ENCODE measurements at regions not wholly inside any gene's neighbourhood (a gene's known extent, or its start where the extent isn't known, plus 50 kb on each side); places are given as distances from the start of the nearest gene placed in this dataset.

DNA sequence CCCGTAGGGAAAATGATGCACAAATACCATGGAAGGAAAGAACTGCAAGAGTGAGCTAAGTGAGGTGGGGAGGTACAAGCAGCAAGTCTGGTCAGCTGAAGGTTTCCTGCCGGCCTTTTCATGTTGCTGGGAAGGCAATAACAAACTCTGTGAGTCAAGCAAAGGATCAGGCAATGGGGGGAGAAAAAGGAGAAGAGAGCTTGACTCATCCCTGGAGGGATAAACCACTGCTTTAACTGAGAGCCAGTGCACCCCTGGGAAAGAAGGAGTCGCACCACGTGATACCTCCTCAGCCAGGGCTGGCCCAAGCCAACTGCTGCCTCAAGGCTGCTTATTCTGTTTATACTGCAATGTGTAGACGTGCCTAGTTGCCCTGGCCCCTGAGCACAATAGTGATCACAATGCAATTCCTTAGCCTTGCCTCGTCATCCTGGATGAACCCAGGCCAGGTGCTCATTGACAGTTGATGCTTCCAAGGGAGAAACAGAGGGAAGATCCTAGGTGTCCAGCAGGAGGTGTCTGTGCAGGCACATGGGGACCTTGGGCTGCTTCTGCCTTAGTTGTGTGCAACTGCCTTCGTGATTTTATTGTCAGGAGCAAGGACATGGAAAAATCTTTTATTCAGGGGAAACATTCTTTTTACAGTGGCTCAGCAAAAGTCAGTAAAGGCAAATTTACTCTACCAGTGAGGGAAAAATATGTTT is 203.0 kb upstream of the TUT7 start:
- no peak for DNase-seq

DNA sequence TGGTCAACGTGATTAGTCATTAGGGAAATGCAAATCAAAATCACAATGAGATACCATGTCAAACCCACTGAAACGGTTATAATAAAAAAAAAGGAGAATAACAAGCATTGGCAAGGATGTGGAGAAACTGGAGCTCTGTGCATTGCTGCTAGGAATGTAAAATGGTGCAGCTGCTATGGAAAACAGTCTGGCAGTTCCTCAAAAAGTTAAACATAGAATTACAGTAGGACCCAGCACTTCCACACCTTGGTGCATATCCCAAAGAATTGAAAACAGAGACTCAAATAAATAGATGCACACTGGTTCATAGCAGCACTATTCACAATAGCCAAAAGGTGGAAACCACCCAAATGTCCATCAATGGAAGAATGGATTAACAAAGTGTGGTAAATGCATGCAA is 201.5 kb upstream of the TUT7 start:
- DNase-seq, result no peak

DNA sequence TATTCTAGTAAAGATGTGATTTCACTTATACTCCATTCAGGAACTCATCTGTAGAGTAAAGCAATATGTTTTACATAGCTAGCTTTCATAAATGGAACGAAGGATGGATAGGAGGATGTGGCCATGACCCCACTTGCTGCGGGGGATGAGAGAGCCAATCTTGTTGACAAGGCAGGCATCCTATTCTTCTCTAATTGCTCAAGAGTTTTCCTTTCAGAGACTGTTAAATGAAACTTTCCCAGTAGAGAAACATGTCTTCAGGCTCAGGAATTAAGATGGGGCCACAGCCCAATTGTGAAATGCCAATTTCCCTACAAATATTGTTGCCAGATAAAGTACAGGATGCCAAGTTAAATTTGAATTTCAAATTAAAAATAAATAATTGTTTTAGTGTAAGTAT is 196.2 kb upstream of the TUT7 start:
- no peak for DNase-seq

DNA sequence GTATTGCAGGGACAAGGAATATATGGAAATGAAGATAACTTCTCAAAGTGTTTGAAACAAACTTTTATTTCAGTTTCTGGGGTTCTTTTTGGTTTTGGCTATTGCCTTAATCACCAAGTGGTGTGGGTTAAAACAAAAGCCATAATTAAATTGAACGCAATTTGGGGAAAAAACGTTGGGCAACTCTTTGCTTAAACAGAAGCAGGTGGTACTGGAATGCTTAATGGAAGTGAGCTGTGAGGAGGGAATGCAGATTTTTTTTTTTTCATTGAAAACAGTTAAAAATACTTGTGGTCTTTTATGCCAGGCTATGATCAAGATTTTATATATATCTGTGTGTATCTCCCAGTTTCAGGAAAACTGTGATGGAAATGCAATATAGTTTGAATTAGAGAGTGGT is 195.7 kb upstream of the TUT7 start:
- DNase-seq, result no peak

DNA sequence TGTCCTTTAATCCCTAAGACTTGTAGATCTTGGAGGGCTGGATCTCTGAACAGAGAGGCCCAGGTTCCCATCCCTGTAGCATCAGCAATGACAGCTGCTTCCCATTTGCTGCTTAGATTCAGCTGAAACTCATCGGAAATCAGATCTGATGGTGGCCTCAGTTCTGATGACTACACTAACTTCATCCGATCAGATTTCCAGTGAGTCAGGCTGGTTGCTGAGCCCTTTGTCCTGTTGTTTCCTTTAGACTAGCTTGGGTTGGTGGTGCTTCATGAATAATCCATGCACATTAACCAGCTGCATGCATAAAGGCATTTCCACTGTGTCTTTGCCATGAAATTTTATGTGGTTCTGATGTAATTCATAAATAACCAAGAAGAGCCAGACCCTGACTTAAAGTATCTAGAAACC is 195.2 kb upstream of the TUT7 start:
- DNase-seq, result no peak

DNA sequence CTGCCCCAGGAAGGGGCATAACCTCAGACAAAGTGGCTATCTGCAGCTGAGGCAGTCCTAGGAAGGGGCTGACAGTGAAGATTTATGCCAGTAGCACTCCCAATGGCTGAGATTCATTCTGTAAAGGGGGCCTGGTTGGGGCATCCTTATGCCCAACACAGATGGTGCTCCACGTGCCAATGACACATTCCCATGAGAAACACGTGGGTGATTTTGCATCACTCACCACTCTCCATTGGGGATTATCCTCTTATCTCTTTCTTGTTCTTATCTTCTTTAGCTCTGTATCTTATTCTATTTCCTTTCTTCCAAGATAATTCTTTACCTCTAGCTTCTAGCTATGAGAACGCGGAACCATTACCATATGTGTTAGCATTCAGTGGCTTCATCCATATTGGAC is 194.0 kb upstream of the TUT7 start:
- DNase-seq, result no peak

DNA sequence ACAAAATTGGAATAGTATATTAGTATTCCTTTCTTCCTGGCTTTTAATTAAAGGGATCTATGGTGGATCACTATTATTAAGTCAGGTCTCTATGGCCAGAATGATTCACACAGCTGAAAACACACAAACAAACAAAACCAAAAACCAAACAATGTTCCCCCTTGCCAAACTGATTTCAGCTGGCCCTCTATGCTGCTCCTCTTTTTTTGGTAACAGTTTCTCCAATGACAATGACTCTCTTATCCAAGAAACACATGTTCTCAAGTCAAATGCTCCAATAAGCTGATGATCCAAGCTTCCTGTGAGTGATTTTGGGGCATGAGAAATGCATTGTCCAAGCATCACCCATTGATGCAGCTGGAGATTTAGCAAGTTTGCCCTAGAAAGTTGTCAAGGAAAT is 193.4 kb upstream of the TUT7 start:
- no peak for DNase-seq

DNA sequence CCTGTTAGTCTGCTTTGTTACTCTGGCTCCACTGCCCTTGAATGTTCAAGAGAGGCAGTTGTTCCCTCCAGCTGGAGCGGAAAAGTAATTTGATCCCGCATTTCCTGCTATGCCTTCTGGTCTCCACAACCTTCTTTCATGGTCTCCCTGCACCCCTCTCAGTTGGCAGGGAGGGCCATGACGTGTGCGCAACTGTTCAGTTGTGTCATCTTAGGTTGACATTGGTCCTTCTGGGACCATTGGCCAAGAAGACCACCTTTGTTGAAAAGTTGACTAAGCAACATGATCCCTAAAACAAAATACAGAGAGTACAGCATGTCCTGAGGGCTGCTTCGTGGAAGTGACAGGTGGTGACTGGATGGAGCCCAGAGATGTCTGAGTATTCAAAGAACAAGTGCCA is 192.5 kb upstream of the TUT7 start:
- DNase-seq, result no peak

DNA sequence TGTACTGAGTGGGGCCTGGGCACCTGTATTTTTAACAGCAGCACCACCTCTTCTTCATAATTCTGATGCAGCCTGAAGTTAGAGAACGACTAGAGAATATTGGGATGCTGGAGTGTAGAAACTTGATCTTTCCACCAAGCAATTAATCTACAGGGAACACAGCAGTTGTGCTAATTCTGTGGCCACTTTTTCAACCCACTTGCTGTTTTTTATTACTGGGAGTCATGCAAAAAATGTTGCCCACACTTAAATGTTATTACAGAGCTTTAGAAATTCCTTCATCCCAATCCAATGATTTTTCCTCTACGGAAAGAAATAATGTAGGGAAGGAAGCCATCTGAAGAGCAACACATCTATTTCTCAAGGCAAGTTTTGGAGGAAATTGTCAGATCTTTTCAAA is 190.9 kb upstream of the TUT7 start:
- no peak for DNase-seq

DNA sequence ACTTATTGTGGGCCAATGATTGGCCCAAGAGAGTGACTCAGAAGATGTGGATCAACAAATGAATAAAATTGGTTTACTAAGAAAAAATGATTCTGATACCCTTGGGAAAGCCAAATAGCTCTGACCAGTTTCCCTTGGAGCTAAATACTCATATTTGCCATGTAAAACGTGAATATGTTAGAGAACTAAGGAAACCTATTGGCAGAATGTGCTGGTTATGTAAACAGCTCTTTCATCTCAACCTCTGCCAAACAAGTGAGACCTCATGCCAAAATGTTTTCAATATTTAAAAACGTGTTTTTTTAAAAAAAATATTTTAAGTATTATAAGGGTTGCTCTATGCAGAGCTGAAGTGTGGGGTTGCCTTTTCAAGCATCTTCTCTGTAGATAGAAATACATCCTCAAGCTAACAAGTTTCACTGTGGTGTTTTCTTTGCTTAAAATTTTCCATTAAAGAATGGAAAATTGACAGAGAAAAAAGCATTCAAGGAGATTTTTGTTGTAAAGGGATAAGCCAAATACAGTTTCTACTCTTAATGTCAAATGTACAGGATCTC is 186.9 kb upstream of the TUT7 start:
- DNase-seq, result no peak

DNA sequence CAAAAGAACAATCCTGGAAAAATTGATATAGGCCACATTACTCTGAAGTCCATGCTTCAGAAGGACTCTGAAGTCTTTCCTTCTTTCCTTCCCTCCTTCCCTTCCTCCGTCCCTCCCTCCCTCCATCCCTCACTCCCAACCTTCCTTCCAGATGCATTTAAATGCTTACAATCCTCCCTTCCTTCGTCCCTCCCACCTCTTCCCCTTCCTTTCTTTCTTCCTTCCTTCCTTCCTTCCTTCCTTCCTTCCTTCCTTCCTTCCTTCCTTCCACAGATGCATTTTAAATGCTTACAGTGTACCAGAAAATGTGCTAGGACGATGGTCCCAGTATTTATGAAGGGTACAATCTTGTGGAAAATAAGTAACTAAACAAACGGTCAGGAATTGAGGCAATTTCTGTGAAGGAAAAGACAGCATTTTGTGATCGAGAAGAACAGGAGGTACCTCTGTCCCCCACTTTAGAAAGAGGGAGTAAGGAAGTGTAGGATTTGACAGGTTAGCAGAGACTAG is 181.3 kb upstream of the TUT7 start:
- DNase-seq, result no peak

DNA sequence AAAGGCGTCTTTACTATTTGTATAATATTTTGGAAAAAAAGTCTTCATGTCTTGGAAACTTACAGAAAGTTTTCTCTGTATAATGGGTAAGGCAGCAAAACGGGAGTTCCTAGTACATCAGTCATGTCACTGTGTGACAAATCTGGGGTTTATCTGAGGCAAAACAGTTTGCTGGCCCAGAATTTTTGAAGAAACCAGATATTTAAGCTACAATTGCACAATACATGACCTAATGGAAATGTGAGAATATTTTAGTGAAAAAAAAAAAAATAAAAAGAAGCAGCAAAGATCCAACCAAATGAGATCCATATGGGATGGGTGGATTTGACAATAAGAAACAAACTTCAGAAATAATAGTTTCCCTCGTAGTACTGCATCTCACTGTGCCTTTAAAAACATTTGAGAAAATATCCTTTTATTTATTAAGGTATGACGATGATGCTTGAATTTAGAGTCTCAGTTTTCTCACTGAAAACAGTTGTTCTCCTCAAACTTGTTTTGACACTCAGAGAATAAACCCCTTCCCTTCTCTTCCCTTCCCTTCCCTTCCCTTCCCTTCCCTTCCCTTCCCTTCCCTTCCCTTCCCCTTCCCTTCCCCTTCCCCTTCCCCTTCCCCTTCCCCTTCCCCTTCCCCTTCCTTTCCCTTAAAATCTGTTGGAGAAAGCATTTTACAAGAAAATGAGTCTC is 180.5 kb upstream of the TUT7 start:
- no peak for DNase-seq

DNA sequence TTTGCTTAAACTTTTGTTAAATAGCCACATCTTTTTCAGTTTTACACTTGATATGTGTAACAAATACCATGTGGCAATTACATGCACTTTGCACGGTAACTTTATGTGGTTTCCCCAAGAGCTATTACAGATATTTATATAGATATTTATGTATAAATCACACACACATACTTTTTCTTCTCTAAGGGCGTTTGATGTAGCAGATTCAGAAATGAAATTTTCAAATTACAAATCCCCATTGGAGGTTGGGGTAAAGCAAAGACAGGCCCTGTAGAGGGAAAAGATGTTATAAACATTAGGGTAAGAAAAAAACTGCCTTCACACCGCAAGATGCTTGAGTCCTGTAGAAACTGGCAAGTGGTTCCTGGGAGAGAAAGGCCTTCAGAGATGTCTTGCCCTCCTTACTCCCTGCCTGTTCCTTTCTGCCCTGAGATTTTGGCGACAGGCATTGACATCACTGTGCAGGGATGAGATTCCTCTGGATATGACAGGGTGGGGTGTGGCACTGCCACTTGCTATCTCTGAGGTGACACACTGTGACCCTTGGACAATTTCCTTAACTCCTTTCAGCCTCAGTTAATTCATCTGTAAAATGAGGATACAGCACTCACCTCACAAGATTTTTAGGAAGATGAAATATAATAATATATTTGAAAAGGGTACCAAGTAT is 177.9 kb upstream of the TUT7 start:
- no peak for DNase-seq

DNA sequence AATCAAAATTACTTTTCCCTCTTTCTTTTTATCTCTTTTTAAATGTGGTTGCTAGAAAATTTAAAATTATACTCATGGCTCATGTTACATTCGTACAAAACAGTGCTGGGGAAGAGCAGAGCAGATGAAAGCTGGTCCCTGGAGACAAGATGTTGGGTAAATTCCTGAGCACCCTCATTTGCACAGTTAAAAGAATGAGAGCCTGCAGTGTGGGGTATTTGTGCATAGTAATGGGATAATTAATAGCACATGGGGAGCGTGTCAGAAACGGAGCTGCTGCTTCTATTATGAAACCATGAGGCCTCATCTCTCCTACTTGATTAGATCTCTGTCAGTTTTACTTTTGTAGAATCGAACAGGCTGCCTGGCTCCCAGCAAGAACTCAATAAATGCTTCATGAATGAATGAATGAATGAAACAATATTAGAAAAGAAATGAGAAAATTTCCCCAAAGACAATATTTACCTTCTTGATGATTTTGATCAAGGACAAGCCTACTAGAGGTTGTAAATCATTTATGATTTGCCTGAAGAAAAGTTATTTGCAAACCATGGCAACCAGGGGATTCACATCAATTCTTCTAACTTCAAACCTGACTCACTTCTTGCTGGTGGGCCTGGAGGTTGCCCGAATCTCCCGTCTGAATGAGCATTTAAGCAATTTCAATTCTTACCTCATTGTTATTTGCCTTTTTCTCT is 177.2 kb upstream of the TUT7 start:
- no peak for DNase-seq

DNA sequence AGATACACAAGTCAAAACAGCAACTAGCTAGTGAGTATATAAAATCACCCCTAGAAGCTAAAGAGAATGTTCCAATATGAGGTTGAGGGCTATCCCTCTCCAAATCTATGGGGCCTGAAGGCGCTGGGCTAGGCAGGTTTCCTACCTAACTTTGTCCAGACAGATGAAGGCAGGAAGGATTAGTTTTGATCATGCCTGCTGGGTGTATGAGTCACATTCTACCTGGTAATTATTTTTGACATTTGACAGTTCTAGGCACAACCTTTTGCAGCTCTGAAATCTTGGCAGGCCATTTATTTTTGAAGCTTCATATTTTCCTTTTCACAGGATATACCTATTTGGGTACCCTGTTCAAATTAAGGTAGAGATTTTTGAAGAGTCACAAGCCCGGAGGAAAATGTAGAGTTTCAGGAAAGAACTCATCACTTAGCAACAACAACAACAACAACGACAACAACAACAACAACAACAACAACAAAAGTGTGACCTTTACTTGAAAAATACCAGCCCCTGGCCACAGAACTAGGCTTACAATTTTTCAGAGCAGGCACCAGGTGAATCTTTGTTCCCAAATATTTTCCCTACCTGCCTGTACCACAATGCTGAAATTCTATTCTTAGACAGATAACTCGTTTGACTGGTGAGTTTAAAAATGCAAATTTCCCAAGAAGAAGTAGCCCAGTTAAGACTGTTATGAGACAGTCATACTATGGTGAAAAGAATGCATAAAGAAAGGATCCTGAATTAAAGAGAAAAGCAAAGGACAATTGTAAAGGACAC is 175.5 kb upstream of the TUT7 start:
- no peak for DNase-seq

DNA sequence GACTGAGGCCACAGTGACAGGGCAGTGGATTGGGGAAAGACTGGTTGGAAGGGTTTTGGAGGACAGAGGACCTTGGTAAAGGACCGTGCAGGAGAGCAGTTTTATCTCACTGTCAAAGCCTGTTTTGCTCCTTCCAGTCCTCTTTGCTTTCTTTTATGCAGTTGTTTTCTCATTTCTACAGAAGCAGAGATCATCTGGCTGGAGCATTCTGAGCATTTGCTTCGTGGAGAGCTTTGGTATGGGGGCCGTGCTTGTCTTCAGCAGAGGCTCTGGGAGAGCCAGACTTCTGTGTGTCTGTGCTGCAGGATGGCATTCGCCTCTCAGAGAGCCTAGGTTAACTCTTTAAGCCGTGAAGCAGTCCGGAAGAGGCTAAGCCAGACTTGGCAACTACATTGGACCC is 171.8 kb upstream of the TUT7 start:
- DNase-seq, result no peak

DNA sequence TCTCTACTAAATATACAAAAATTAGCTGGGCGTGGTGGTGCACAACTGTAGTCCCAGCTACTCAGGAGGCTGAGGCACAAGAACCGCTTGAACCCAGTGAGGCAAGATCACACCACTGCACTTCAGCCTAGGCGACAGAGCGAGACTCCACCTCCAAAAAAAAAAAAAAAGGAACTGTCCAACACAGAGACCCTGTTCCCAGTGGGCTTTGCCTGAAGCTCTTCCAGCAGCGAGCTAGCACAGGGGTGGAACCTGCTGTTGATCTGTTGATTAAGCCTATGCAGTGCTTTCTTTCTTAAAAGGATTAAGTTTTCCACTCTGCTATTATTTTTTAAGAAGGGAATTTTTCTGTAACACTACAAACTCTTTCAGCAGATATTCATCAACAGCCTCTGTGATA is 171.0 kb upstream of the TUT7 start:
- DNase-seq, result no peak

DNA sequence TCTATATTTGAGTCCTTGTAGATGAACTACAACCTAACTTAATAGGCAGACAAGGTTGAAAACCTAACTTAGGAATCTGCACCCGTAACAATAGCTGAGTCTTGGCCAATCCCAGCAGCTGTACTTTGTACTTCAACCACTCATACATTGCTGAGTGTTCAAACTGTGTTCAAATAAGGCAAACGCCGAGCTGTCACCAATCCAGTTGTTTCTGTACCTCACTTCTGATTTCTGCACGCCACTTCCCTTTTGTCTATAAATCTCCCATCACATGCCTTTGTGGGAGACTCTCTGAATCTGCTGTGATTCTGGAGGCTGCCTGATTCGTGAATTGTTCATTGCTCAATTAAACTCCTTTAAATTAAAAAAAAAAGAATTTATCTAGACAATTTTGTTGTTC is 167.8 kb upstream of the TUT7 start:
- no peak for DNase-seq

DNA sequence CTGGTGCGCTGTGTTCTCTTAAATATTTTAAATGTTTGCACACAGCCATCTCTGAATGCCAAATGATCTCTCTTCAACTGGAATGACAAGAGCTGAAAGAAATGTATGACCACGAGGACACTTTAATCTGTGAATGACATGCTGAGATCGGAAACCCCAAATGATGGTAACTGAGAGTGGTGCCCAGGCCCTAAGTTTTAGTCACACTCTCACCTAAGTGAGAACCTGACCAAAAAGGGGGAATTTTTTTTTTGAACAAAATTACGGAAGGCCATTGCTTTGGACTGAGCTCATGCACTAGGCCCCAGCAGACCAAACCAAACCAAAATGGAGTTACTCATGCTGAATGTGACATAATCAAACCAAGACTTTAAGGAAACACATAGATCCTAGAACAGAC is 167.1 kb upstream of the TUT7 start:
- no peak for DNase-seq

DNA sequence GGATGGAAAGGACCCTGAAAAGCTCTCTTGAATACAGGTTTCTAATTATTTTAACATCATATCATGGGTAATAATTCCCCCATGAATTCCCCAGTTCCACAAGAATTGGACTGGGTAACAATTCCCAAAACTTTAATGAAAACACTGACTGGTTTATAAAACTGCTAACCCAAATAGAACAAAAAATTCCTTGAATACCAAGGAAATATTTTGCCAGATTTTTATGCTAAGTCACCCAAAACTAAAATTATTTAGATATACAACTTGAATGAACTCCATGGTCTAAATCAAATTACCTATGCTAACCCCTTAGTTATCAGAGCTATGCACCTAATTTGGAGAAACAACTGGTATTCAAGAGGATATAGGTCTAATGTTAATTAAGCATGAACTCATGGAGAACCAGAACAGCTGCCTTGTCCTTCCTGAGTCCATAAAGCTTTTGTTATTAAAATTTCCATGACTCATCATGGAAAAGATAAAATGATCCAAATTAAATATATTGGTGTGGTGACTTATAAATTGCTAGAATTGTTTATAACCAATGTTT is 164.9 kb upstream of the TUT7 start:
- DNase-seq, result no peak

DNA sequence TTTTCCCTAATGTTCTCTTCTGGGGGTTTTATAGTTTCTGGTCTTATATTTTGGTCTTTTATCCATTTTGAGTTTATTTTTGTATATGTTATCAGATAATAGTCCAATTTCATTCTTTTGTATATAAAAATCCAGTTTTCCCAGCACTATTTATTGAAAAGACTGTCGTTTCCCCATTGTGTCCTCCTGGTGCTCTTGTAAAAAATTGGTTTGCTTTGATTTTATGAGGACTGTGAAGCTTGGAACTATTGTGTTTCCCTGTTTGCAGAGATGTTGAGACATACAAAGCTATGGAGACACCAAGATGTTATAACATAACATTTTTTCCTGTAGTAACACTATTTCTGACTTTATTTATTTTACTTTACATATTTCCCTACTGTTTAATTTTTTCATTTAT is 163.3 kb upstream of the TUT7 start:
- DNase-seq, result no peak

DNA sequence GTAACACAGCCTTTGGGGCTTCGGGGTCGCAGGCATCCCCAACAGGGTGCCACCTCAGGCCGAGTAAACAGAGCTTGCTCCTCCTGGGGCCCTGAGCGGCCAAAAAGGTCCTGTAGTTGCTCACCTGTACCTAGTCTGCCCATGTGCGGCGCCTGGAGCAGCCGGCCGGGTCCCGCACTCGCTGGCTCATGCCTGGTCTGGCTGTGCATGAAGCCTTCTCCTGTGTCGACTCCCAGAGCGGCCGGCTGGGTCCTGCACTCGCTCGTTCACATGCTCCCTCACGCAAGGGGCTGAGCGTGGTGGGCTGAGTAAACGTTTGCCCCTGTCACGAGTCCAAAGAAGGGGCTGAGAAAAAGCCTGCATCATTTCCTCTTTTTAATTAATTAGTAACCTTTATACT is 162.4 kb upstream of the TUT7 start:
- DNase-seq, result no peak
